WI38 (cell line): ENCODE measurements at regions not wholly inside any gene's neighbourhood (a gene's known extent, or its start where the extent isn't known, plus 50 kb on each side); places are given as distances from the start of the nearest gene placed in this dataset.

Experiments used
- H3K4me3 ChIP-seq: 2 replicates; pipeline ENCODE4 v1.5.1; 2011; ENCODE audit warnings: low read depth, mild to moderate bottlenecking, control low read depth, low read length
- CTCF ChIP-seq: IDR thresholded peaks from 2 replicates; pipeline ENCODE4 v1.5.1; 2012; ENCODE audit warnings: low read depth, mild to moderate bottlenecking, control low read depth, low read length

DNA sequence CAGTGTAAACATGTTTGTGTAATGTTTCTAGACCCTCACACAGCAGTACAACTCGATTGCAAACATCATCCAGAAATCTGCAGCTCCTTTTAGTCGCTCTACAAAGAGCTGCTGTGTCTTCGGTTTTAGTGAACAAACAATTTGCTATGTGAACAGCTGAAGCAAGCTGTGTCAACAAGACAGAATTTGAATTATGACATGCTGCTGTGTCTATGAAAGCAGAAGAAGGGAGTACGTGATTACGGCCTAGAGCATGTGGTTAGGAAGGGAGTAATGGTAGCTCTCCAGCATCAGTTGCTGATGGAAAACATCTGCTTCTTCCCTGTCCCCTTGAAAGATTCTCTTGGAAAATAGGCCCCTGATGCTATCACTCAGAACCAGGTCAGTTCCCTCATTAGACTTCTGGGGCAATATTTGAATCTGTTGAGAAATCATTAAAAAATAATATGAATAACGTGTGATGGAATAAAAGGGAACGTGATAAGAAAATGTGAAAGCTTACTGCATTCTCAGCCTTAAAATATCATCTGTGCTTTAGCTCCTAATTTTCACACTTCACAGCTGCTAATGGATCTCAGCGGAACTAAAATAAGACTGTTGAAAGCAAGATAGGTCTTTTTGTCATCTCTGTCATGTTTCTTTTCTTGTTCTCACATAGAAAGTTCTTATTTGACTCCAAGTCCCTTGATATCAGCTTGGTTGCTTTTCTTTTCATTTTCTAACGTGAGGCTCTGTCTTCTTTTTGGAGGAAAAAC, 891.5 kb downstream of the ROBO2 start:
- TF ChIP-seq CTCF: no peak
- no peak overlapping the region for H3K4me3 ChIP-seq

DNA sequence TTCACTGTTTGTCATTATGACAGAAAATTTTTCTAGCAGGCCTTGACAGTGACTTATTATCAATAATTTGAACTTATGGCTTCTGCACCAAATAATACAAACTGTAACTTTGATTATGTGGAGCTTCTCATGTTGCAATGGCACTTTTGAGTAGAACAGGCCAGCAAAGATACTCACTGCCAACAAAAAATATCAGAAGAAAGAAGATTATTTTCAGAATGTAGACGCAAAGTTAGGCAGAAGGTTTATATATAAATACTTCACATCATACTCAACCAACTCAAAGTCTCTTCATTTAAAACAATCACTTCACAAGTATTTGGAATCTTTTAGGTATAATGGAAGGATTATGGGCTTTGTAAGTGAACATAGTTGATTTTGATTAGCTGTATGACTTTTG, 893.0 kb downstream of the ROBO2 start:
- no peak overlapping the region for H3K4me3 ChIP-seq
- no peak for TF ChIP-seq CTCF

DNA sequence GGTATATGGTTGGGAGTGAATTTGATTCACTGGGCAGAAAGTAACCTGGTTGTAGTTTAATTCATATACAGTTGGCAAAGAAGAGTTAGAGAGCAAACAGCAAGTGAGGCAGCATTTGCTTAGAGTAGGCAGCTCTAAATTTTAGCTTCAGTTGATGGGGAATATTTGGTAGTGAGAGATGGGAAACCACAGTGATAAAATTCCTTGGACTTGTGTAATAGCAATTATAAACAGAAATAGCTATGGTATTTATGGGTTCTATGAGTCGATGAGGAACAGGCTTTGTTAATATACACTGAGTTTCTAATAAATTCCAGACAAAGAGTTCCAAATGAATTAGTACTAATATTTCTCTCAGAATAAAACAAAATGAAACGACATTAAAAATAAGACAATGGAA, 894.0 kb downstream of the ROBO2 start:
- no peak overlapping the region for H3K4me3 ChIP-seq
- TF ChIP-seq CTCF: no peak

DNA sequence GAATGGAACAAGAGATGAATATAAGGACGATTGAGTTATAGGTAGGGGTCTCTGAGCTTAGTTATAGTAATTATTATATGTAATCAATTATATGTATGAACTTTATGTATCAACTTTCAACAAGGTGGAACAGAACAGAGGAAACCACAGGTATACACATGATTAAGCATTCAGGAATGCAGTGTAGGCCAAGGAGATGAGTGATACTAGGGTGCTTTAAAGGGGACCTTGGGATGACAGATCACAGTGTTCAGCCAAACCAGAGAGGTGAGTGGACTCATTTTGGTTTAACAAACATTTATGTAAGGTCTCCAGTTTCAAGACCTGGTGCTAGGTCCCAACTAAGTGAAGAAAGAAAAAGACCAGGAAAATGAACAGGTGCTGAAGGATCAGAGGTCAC, 895.5 kb downstream of the ROBO2 start:
- TF ChIP-seq CTCF: no peak
- H3K4me3 ChIP-seq: no peak overlapping the region

- no peak overlapping the region for H3K4me3 ChIP-seq
- no peak for TF ChIP-seq CTCF
These were observed 899.8 kb downstream of the ROBO2 start for GRCh38 chr3:77939726-77940125.

DNA sequence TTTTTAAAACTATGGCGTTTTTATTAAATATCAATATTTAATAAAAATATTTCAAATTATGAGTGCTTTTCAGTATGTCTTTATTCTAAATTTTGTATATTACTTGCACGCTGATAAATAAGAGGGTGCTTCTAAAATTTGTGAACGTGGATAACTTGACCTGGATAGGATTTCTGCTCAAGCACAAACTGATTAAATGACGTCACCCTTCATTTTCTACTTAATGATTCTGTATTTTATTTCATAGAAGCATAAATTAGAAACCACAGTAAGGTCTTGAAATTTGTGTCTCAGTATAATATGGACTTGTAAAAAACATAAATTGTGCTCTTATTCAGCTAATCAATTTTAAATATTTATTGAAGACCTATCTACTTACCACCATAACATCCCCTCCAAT, 903.7 kb downstream of the ROBO2 start:
- TF ChIP-seq CTCF: no peak
- no peak overlapping the region for H3K4me3 ChIP-seq

GRCh38 chr3:77945320-77945719, 905.4 kb downstream of the ROBO2 start:
- no peak overlapping the region for H3K4me3 ChIP-seq
- no peak for TF ChIP-seq CTCF
